Chondrocyte (in vitro differentiated cells): ENCODE measurements at regions not wholly inside any gene's neighbourhood (a gene's known extent, or its start where the extent isn't known, plus 50 kb on each side); places are given as distances from the start of the nearest gene placed in this dataset.

ENCODE experiments used
- DNase-seq: peaks from one replicate; pipeline ENCODE4 v3.0.0; 2021; ENCODE audit warnings: mixed read lengths, low spot score
- H3K27ac Mint-ChIP-seq: one replicate; pipeline ENCODE4 v1.8.0; 2021; ENCODE audit warnings: mild to moderate bottlenecking, moderate library complexity, mixed read lengths; ENCODE audit not compliant: unreplicated experiment
- H3K27me3 Mint-ChIP-seq: 2 replicates; pipeline ENCODE4 v1.8.0; 2021; ENCODE audit warnings: low read depth, mixed read lengths
- H3K36me3 Mint-ChIP-seq: 2 replicates; pipeline ENCODE4 v1.8.0; 2021; ENCODE audit warnings: low read depth, mixed read lengths
- H3K4me1 Mint-ChIP-seq: 2 replicates; pipeline ENCODE4 v1.8.0; 2021; ENCODE audit warnings: low read depth, mild to moderate bottlenecking, mixed read lengths
- H3K4me3 Mint-ChIP-seq: one replicate; pipeline ENCODE4 v1.8.0; 2021; ENCODE audit warnings: mild to moderate bottlenecking, moderate library complexity, mixed read lengths; ENCODE audit not compliant: unreplicated experiment
- H3K9me3 Mint-ChIP-seq: 2 replicates; pipeline ENCODE4 v1.8.0; 2021; ENCODE audit warnings: low read depth, mixed read lengths
- TF ChIP-seq, protein P1 (sequence below): fragments of 200-600 bp; sonication (generic); IDR thresholded peaks from 2 replicates; pipeline ENCODE4 v1.5.0; 2021; ENCODE audit warnings: antibody characterized with exemption, mild to moderate bottlenecking, moderate library complexity

DNA sequence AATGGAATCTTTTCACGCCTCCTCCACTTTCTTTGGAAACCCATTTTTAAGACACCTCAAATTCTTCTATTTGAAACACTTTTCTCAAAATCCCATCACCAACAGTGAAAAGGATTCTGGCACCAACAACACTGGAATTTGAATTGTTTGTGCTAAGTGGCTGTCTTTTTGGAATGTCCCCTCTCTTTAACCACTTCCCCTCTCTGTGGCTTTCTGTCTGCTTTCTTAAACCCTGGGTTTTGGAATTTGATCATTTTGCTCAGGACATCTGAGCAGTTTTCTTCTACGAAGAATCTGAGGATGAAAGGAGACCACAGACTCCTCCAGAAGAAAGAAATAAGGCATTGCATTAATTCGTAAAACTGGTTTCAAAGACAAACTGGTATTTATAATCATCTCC lies 89.0 kb downstream of the MXRA5 start:
- Mint-ChIP-seq H3K27me3 (no peaks in the 10 kb centered on the region), H3K27ac (peak overlapping the region; percentile 59), H3K4me1 (peaks cover 49% of the 10 kb centered on the region), H3K4me3 (no peak overlapping the region), H3K36me3 (no peaks in the 10 kb centered on the region), H3K9me3 (peaks cover 8% of the 10 kb centered on the region)
- no peak for DNase-seq
- TF ChIP-seq, protein P1, sequence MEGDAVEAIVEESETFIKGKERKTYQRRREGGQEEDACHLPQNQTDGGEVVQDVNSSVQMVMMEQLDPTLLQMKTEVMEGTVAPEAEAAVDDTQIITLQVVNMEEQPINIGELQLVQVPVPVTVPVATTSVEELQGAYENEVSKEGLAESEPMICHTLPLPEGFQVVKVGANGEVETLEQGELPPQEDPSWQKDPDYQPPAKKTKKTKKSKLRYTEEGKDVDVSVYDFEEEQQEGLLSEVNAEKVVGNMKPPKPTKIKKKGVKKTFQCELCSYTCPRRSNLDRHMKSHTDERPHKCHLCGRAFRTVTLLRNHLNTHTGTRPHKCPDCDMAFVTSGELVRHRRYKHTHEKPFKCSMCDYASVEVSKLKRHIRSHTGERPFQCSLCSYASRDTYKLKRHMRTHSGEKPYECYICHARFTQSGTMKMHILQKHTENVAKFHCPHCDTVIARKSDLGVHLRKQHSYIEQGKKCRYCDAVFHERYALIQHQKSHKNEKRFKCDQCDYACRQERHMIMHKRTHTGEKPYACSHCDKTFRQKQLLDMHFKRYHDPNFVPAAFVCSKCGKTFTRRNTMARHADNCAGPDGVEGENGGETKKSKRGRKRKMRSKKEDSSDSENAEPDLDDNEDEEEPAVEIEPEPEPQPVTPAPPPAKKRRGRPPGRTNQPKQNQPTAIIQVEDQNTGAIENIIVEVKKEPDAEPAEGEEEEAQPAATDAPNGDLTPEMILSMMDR: no peak

GRCh38 chrX:3256868-3257267 lies 89.6 kb downstream of the MXRA5 start:
- TF ChIP-seq, protein P1: no peak
- no peak for DNase-seq
- no peak overlapping the region for H3K4me3 Mint-ChIP-seq
- H3K27ac Mint-ChIP-seq: no peak overlapping the region
- no peaks in the 10 kb centered on the region for H3K36me3 Mint-ChIP-seq
- H3K4me1 Mint-ChIP-seq: peaks cover 49% of the 10 kb centered on the region
- H3K27me3 Mint-ChIP-seq: no peaks in the 10 kb centered on the region
- peaks cover 8% of the 10 kb centered on the region for H3K9me3 Mint-ChIP-seq

GRCh38 chrX:3252744-3253143 lies 93.7 kb downstream of the MXRA5 start:
- no peaks in the 10 kb centered on the region for H3K9me3 Mint-ChIP-seq
- no peak for DNase-seq
- no peaks in the 10 kb centered on the region for H3K27me3 Mint-ChIP-seq
- no peak overlapping the region for H3K4me3 Mint-ChIP-seq
- peaks cover 40% of the 10 kb centered on the region for H3K4me1 Mint-ChIP-seq
- peak overlapping the region; percentile 84 for H3K27ac Mint-ChIP-seq
- H3K36me3 Mint-ChIP-seq: no peaks in the 10 kb centered on the region
- TF ChIP-seq, protein P1: no peak

DNA sequence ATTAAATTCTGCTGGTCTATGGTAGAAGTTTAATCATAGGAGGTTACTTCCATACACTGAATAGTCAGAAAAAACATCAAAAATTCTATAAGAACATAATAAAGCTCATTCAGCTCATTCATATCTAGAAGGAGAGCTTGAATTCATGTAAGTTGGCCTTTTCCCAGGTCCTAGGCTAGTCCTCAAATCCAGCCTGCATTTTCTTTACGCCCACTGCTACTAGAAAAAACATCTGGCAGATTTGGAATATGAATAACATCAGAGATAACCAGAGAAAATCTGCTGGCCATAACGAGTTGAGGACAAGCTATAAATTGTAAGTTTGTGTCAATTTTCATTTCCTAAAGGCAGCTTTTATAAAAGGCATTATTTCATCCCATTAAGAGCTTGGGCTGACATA lies 95.5 kb downstream of the MXRA5 start:
- Mint-ChIP-seq H3K9me3 (no peaks in the 10 kb centered on the region), H3K36me3 (no peaks in the 10 kb centered on the region), H3K27me3 (no peaks in the 10 kb centered on the region), H3K27ac (peak overlapping the region; percentile 10), H3K4me1 (peaks cover 32% of the 10 kb centered on the region), H3K4me3 (no peak overlapping the region)
- TF ChIP-seq, protein P1: no peak
- DNase-seq: no peak

- DNase-seq: no peak
These were observed 101.5 kb downstream of the MXRA5 start for GRCh38 chrX:3244955-3245354.

More at GRCh38 chrX:3244955-3245354, 101.5 kb downstream of the MXRA5 start:
- Mint-ChIP-seq H3K4me1 (peaks cover 14% of the 10 kb centered on the region), H3K36me3 (no peaks in the 10 kb centered on the region), H3K27ac (peak overlapping the region; percentile 94), H3K27me3 (no peaks in the 10 kb centered on the region), H3K4me3 (no peak overlapping the region), H3K9me3 (peaks cover 4% of the 10 kb centered on the region)
- TF ChIP-seq, protein P1: peak; percentile 65
